ENCODE measurements at regions not wholly inside any gene's neighbourhood (a gene's known extent, or its start where the extent isn't known, plus 50 kb on each side); places are given as distances from the start of the nearest gene placed in this dataset.
A peak's percentile ranks its signal among the peaks of the same experiment; 100 is the strongest.

DNA sequence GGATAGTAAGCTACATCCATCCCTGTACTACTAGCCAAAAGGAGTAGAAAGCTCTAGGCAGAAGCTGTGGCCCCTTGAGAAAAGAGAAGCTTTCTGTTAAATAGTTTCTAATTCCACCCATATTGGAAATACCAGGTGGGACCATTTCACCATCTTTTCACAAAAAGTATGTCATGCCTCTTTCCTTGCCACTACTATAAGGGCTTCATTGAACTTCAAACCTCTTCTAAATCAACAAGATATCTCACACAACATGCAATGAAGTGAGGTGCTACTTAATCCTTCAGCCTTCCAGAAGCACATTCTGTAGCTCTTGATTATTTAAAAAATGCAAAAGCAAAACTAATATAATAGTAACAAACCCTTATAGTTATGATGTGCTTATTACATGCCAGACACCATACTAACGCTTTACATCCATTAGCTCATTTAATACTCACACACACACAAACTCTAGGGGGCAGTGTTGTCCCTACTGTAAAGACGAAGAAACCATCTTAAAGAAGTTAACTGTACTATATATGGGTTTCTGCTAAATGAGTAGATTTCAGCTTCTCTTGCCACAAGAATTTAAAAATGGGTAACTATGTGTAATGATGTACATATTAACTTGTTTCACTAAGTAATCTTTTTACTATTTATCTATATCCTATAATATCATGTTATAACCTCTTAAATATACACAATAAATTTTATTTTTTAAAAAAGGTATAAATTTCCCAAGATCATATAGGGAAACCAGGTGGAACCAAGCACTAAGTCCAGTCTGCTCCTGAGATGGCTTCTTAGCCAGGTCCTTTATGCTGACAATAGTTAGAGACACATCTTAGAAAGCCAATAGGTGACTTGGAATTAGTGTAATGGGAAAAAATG is 124.4 kb downstream of the RPS29 start:
- TF ChIP-seq CTCF (IDR thresholded peaks at IDR 0.05): peak; percentile 81
- TF ChIP-seq EZH2 (IDR thresholded peaks at IDR 0.05; ENCODE audit: borderline replicate concordance, insufficient read depth, low read depth, low read length, poor library complexity, severe bottlenecking): no peak
